HG02588 (cell line): ENCODE measurements at regions not wholly inside any gene's neighbourhood (a gene's known extent, or its start where the extent isn't known, plus 50 kb on each side); places are given as distances from the start of the nearest gene placed in this dataset.

Source experiments
- ATAC-seq: cut with Tn5 transposase; IDR thresholded peaks from one replicate; pipeline ENCODE4 v1.9.1; 2021; ENCODE audit warnings: mild to moderate bottlenecking, moderate library complexity; ENCODE audit not compliant: unreplicated experiment

DNA sequence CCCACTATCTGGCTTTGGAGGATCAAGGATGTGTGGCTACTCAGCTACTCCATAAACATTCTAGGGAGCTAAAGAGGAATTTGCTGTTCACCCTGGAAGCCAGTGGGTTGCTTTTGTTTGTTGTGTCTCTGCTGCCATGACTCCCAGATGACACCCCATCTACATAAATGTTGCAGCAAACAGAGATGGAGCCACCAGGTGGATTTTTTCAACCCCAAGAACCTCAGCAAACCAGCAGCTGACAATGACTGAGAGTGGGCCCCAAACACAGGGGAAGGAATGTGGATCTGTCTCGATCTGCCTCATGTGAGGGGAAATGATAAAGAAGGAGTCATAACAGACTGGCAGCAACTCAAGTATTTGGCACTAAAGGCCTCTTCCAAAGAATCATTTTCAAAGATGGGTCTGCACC is 132.7 kb upstream of the TNC start:
- ATAC-seq = no peak

DNA sequence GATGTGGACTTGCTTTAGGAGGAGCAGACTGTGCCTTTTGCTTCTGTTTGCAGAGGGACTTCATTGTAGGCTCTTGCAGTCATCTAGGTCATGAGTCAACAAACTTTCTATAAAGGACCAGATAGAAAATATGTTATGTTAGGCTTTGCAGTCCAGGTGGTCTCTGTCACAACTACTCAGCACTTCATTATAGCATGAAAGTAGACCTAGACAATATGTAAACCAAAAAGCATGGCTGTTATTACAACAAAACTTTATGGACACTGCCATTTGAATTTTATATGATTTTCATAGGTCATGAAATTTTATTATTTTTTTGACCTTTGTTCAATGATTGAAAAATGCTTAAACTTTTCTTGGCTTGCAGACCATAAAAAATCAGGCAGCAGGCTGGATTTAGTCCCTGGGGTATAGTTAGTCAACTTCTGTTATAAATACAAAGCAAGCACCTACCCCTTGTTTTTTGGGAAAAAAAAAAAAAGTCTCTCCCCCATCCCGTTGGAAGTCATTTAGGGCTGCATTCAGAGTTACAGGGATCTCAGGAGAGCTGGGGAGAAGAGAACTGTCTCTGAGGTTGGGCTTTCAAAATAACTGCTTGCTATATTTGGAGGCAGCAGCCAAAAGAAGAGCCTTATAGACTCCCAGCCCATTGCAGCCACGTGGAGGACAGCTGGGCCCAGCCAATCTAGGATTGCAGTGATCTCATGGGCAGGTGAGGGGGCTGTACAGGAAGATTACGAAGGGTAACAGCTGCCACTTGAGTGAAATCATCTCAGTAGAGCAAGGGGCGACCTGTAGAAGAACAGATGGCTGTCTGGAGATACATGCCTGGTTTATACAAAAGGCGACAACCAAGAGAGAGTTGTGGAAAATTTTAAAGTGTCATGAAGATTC is 136.6 kb upstream of the TNC start:
- ATAC-seq = no peak

DNA sequence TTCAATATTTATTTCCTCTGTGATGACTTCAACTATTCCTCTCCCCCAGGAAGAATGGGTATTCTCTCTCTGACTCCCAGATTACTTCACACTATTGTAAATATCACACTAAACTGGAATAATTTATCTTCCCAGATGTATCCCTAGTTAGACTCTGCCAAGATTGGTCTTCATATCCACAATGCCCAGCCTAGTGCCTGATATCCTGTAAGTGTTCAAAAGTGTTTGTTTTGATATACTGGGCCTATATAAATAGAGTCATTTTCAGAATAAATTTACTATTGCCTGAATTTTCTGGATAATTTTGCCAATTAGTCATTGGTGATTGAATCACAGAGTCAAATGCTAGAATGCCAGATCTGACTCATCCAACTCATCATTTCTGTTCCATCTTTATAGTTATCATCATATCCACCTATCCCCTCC is 143.7 kb upstream of the TNC start:
- ATAC-seq = no peak

DNA sequence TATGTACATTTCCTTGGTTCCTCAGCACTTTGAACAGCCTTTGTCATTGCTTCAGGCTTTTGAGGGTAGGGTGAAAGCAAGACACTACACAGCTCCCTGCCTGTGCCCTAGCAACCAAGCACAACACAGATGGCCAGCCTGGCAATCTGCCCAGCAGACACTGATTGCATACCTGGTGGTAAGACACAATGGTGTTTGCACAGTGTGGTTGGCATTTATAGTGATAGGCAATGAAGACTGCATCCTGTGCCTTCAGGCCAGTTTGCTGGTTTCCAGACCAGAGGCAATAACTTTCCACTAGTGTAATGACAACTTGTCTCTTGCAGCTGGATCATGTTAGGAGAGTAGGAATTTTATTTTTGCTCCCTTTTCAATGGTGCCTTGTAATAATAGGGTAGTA is 144.5 kb upstream of the TNC start:
- ATAC-seq = no peak

DNA sequence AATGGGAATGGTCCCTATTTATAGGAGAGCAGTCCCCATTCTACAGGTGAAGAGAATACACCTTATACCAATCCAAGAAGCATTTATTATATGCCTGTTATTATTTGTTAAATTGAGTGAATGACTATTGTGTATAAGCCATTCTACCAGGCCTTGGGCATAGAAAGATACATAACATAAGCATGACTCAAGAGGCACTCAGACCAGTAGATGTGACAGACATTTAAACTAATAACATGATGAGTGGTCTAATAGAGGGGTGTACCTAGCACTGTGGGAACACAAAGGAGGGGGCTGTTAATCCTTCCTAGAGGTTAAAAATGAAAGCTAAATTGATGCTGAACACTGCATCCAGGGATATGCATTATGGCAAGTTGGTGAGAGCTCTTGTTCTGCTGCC is 145.0 kb upstream of the TNC start:
- ATAC-seq = no peak

DNA sequence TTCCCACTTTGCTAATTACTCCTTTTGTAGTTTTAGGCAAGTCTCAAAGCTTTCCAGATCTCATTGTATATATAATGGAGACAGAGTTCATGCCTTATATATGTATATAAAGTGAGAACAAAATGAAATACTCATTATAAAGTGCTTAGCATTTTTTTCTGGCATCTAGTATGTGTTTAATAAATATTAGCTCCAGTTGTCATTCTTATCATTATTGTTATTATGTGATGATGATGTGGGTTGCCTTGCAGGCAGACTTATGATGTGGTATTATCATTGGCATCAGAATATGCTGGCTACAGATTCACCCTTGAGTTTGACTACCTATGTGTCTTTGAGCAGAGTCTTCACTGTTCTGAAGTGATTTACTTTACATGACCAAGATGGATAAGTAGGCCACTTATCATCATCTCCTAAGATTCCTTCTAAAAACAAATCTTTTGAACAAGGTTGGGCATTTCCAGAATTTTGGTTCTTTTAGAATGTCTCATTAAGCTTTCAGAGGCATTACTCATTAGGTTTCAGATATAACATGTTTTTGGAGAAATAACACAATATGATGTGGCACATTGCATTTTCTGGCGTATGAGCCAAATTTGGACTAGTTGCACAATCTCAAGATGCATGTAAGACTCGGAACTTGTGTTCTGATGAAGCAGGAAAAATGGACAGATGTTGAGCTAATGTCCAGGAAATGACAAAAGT is 145.6 kb upstream of the TNC start:
- no peak for ATAC-seq

DNA sequence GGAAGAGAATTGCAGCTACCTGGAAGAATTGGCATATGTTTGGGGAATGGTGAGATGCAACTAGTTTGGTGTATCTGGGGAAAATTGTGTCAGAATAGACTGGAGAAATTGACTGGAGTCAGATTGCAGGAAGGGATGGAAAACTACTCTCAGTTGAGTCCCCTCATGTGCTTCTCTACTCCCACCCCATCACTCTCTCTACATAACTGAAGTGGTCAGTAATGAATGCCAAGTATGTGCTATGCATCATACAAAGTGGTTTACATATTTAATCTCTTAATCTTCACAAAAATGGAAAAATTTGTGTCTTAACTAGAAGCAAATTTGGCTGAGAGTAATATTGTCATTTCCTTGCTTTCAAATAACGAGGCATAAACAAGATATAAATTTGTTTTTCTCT is 146.4 kb upstream of the TNC start:
- ATAC-seq = no peak

- ATAC-seq = no peak
Measured at GRCh38 chr9:115267790-115268189, 149.8 kb upstream of the TNC start.

- ATAC-seq = no peak
Measured at GRCh38 chr9:115275753-115276152, 157.8 kb upstream of the TNC start.

- ATAC-seq = no peak
Measured at GRCh38 chr9:115276621-115277020, 158.7 kb upstream of the TNC start.

DNA sequence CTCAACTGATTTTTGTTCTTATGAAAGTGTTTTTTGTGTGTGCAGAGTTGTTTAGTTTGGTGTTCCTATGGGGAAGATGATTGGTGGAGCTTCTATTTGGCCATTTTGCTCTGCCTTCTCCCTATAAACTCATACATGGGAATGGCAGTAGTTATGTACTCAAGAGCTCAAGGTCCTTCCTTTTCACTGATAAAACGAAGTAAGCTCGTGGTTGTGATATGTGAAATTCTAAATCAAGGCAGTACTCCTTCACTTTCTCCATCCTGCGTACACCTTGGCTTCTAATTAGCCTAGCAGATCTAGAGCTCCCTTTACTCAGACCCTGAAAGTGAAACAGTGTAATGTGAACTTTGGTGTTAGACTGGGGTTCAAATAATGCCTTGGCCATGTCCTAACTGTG is 159.3 kb upstream of the TNC start:
- ATAC-seq = no peak

- ATAC-seq = no peak
Measured at GRCh38 chr9:115278326-115279035, 160.5 kb upstream of the TNC start.

DNA sequence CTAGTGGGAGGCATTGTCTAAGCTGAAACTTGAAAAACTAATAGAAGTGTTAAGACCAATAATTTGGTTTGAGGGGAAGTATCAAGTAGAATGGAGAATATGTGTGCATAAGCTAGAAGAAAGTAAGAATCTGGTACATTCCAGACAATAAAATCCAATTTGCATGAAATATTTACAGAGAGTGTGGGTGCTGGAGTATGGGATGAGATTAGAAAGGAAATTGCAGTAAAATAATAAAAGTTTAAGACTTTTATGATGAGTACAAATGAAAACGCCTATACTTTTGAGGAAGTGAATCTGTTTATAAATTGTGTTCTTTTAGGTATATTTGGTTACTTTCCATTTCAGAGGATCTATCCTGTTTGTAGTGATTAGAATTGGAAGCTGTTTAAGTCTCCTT is 165.4 kb upstream of the TNC start:
- no peak for ATAC-seq

GRCh38 chr9:115285836-115286235 is 167.9 kb upstream of the TNC start:
- no peak for ATAC-seq

GRCh38 chr9:115286411-115286810 is 168.5 kb upstream of the TNC start:
- no peak for ATAC-seq

- ATAC-seq = no peak
Measured at GRCh38 chr9:115289757-115290208, 171.8 kb upstream of the TNC start.

DNA sequence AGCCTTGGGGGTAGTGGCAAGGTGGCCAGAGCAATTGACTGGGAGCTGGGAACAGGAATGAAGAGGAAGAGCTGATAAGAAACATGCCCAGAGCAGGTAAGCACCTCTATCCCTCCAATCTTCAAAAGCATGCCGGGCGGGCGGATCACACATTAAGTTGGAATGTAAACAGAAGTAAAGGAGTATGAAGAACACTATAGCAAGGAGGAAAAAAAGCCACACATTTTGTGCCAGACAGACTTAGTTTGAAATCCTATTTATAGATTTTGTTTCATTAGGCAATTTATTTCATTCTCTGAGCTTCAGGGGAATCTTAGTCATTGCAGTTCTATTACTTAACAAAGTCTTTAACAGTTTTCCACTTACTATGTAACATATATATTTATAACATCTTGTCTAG is 173.9 kb upstream of the TNC start:
- ATAC-seq = no peak

DNA sequence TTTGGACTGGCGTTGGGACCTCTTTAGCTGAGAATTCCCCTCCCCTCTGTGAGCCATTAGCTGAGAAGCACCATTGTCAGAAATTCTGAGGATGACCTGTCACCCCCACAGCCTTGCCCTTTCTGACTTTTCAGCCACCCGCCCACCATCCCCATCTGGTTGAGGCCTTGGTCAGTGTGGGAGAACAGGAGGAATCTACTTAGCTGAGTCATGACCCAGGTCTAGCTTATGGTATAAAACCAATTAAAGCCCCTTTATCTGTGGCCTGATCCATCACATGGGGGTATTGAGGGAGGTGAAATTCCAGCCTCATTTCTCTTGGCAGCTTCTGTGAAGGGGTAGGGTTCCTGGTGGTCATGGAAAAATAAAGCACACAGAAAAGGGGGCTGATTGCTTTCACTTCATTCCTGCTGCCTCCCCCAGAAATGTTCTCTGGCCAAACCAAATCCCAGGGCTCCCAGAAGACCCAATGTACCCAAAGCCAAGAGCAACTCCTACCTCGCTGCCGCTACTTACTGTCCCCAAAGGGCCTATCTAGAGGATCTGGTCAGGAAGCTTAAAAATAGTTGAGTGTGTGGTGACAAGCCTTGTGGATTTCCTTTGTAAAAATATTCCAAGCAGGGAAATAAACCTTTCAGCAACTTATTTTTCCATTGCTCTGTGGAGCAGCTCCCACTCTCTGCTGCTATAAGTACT is 174.8 kb upstream of the TNC start:
- no peak for ATAC-seq

DNA sequence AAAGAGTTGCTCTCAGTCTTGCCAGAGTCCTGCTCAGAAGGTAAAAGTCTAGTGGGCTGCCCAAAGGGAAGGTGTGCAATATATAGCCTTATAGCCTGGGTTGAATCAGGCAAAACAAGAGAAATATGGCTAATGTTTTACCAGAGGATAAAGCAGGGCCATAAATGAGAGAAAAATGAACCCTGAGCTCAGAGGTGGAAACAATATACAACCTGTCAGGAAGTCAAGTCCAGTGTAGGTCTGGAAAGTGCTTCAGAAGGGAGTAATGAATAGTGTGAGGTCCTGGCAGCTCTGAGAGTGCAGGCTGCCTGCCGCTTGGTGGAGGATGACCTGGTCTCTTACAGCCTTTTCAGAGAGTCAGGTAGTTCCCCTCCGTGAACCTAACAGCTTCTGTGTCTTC is 177.8 kb upstream of the TNC start:
- no peak for ATAC-seq

DNA sequence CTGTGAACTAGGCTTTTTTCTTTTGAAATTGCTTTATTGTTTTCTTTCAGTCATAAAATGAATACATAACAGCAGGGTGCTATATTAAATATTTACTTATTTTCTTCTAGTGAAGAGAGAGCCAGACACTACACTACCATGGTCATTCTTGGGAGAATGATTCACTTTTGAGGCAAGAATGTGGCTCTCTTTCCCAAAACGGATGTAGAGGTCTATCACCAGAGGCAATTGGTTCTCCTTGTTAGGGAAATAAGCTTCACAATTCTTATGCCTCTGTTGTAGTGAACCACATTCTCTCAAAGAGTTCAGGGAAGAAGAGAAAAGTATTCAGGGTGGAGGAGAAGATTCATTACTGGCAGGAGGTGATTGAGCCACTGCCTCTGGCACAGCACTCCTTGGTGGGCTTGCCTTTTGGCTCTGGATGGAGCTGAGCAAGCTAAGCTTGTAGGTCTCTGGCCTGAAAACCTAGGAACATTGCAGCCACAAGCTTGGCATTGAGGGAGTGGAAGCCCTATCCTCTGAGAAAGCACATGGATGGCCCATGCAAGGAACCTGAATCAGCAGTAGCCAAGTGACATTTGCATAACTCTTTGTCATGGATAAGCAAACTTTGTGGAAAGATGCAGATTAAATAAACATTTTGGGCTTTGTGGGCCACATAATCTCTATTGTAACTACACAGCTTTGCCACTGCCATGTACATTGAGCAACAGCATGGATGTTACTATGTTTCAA is 179.0 kb upstream of the TNC start:
- ATAC-seq = no peak
